ENCODE measurements at regions not wholly inside any gene's neighbourhood (a gene's known extent, or its start where the extent isn't known, plus 50 kb on each side); places are given as distances from the start of the nearest gene placed in this dataset.
"Not testable (repeated sequence)": the region's sequence is repeated elsewhere in the genome, so short reads cannot be mapped to it uniquely, and the experiment has no call there.

GRCh38 chr12:34302131-34302885, 280.0 kb downstream of the ALG10 start:
- no peak for TF ChIP-seq CTCF (conservative IDR thresholded peaks at IDR 0.05; ENCODE audit: control insufficient read depth, insufficient read depth, low read depth, low read length)
- no peak for DNase-seq (ENCODE audit: low read depth)
- no peak overlapping the region for H3K4me3 ChIP-seq (ENCODE audit: control insufficient read depth, low read depth, low read length)

GRCh38 chr12:34303091-34303870, 281.0 kb downstream of the ALG10 start:
- no peak for TF ChIP-seq CTCF (conservative IDR thresholded peaks at IDR 0.05; ENCODE audit: control insufficient read depth, insufficient read depth, low read depth, low read length)
- no peak for DNase-seq (ENCODE audit: low read depth)
- H3K4me3 ChIP-seq (ENCODE audit: control insufficient read depth, low read depth, low read length): no peak overlapping the region

- no peak overlapping the region for H3K4me3 ChIP-seq (ENCODE audit: control insufficient read depth, low read depth, low read length)
- TF ChIP-seq CTCF (conservative IDR thresholded peaks at IDR 0.05; ENCODE audit: control insufficient read depth, insufficient read depth, low read depth, low read length): no peak
- no peak for DNase-seq (ENCODE audit: low read depth)
These were observed 281.7 kb downstream of the ALG10 start for GRCh38 chr12:34304001-34304400.

- no peak overlapping the region for H3K4me3 ChIP-seq (ENCODE audit: control insufficient read depth, low read depth, low read length)
- no peak for DNase-seq (ENCODE audit: low read depth)
- TF ChIP-seq CTCF (conservative IDR thresholded peaks at IDR 0.05; ENCODE audit: control insufficient read depth, insufficient read depth, low read depth, low read length): no peak
These were observed 282.2 kb downstream of the ALG10 start for GRCh38 chr12:34304546-34304945.

- no peak overlapping the region for H3K4me3 ChIP-seq (ENCODE audit: control insufficient read depth, low read depth, low read length)
- DNase-seq (ENCODE audit: low read depth): no peak
- TF ChIP-seq CTCF (conservative IDR thresholded peaks at IDR 0.05; ENCODE audit: control insufficient read depth, insufficient read depth, low read depth, low read length): no peak
These were observed 282.9 kb downstream of the ALG10 start for GRCh38 chr12:34305176-34305575.

- no peak overlapping the region for H3K4me3 ChIP-seq (ENCODE audit: control insufficient read depth, low read depth, low read length)
- DNase-seq (ENCODE audit: low read depth): no peak
- TF ChIP-seq CTCF (conservative IDR thresholded peaks at IDR 0.05; ENCODE audit: control insufficient read depth, insufficient read depth, low read depth, low read length): no peak
These were observed 284.0 kb downstream of the ALG10 start for GRCh38 chr12:34306133-34306830.

- H3K4me3 ChIP-seq (ENCODE audit: control insufficient read depth, low read depth, low read length); DNase-seq (ENCODE audit: low read depth): not testable (repeated sequence)
These were observed 287.8 kb downstream of the ALG10 start for GRCh38 chr12:34309806-34310804.

Measured in fibroblast of mammary gland (primary cell).